MM.1S (cell line): ENCODE measurements at regions not wholly inside any gene's neighbourhood (a gene's known extent, or its start where the extent isn't known, plus 50 kb on each side); places are given as distances from the start of the nearest gene placed in this dataset.

Experiments used
- CTCF ChIP-seq: fragments of 300-600 bp; sonication (generic); IDR thresholded peaks from 2 replicates; pipeline ENCODE4 v1.5.1; 2016; ENCODE audit warnings: antibody characterized with exemption, low read length, mixed read lengths
- EZH2 ChIP-seq: fragments of 300-600 bp; sonication (generic); optimal IDR thresholded peaks from 2 replicates; pipeline ENCODE3; 2017; ENCODE audit warnings: low read depth, mild to moderate bottlenecking, antibody characterized with exemption, low read length, mixed read lengths

- peak; percentile 51 for TF ChIP-seq CTCF
- no peak for TF ChIP-seq EZH2
Measured at GRCh38 chr14:31926123-31926522, 151.0 kb upstream of the ARHGAP5 start.
